ENCODE measurements at regions not wholly inside any gene's neighbourhood (a gene's known extent, or its start where the extent isn't known, plus 50 kb on each side); places are given as distances from the start of the nearest gene placed in this dataset.

GRCh38 chr18:78367996-78368395 lies 611.6 kb upstream of the SALL3 start:
- intact Hi-C loops (cut with DNase I; ENCODE audit: low total_unique reads): no loop called here

GRCh38 chr18:78368726-78369125 lies 610.9 kb upstream of the SALL3 start:
- 82% methylated on average over 10 of the region's 10 CpGs; no CpG with 5 or more reads in 1 of the 2 donors for WGBS, 2 donors (ENCODE audit: low coverage in 1 of 2)
- TF ChIP-seq, protein P1, sequence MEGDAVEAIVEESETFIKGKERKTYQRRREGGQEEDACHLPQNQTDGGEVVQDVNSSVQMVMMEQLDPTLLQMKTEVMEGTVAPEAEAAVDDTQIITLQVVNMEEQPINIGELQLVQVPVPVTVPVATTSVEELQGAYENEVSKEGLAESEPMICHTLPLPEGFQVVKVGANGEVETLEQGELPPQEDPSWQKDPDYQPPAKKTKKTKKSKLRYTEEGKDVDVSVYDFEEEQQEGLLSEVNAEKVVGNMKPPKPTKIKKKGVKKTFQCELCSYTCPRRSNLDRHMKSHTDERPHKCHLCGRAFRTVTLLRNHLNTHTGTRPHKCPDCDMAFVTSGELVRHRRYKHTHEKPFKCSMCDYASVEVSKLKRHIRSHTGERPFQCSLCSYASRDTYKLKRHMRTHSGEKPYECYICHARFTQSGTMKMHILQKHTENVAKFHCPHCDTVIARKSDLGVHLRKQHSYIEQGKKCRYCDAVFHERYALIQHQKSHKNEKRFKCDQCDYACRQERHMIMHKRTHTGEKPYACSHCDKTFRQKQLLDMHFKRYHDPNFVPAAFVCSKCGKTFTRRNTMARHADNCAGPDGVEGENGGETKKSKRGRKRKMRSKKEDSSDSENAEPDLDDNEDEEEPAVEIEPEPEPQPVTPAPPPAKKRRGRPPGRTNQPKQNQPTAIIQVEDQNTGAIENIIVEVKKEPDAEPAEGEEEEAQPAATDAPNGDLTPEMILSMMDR (IDR thresholded peaks at IDR 0.05): no peak
- TF ChIP-seq POLR2AphosphoS5 (IDR thresholded peaks at IDR 0.05): no peak
- no peak for TF ChIP-seq POLR2A (IDR thresholded peaks at IDR 0.05)
- TF ChIP-seq EP300 (IDR thresholded peaks at IDR 0.05; ENCODE audit: low read depth): no peak
- H3K4me1 ChIP-seq: no peaks in the 10 kb centered on the region
- no peaks in the 10 kb centered on the region for H3K27me3 ChIP-seq
- in situ Hi-C loops (cut with MboI; ENCODE audit: low pct_ligation_motif_present in 1 of 4, low pct_unique_long_range_greater_than_20kb in 1 of 4, low sequenced_read_pairs in 3 of 4) (no loop called here), intact Hi-C loops (cut with DNase I; ENCODE audit: low total_unique reads) (no loop called here)
- H3K27ac ChIP-seq: no peak overlapping the region
- H3K9me3 ChIP-seq: no peaks in the 10 kb centered on the region
- DNase-seq: no peak
- H3K4me3 ChIP-seq: no peak overlapping the region
- H3K36me3 ChIP-seq: no peaks in the 10 kb centered on the region

More at GRCh38 chr18:78367996-78368395, 611.6 kb upstream of the SALL3 start:
- TF ChIP-seq POLR2A (IDR thresholded peaks at IDR 0.05): no peak
- no peak for TF ChIP-seq EP300 (IDR thresholded peaks at IDR 0.05; ENCODE audit: low read depth)
- no peak for TF ChIP-seq POLR2AphosphoS5 (IDR thresholded peaks at IDR 0.05)
- TF ChIP-seq, protein P1 (IDR thresholded peaks at IDR 0.05): no peak
- no peak for DNase-seq
- no peaks in the 10 kb centered on the region for H3K36me3 ChIP-seq
- no peak overlapping the region for H3K4me3 ChIP-seq
- in situ Hi-C loops (cut with MboI; ENCODE audit: low pct_ligation_motif_present in 1 of 4, low pct_unique_long_range_greater_than_20kb in 1 of 4, low sequenced_read_pairs in 3 of 4): no loop called here
- WGBS, 2 donors (ENCODE audit: low coverage in 1 of 2): 67 to 83% methylated on average over 1 to 7 of the region's 7 CpGs
- H3K27ac ChIP-seq: no peak overlapping the region
- no peaks in the 10 kb centered on the region for H3K9me3 ChIP-seq
- H3K27me3 ChIP-seq: no peaks in the 10 kb centered on the region
- no peaks in the 10 kb centered on the region for H3K4me1 ChIP-seq

DNA sequence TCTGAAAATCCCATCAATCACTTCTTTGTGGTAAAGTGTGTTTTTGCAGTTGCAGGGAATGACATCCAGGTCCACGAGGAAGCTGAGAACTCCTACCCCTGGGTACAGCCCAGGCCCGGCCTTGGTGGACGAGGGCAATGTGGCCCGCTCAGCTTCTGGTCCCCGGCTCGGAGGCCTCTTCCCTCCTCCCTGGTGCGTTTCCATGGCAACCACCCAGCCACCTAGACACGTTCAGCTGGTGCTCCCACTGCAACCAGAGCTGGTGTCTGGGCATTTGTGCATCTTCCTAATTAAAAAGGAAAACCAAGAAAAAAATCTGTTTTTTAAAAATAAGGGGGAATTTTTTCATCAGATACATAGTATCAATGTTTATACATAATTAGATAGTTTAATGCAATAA lies 603.6 kb upstream of the SALL3 start:
- WGBS, 2 donors (ENCODE audit: low coverage in 1 of 2): 79 to 81% methylated on average over 8 of the region's 8 CpGs

GRCh38 chr18:78378403-78378802 lies 601.2 kb upstream of the SALL3 start:
- Histone ChIP-seq H3K4me1 (no peaks in the 10 kb centered on the region), H3K4me3 (no peak overlapping the region), H3K27ac (no peak overlapping the region), H3K36me3 (no peaks in the 10 kb centered on the region), H3K27me3 (no peaks in the 10 kb centered on the region), H3K9me3 (no peaks in the 10 kb centered on the region)
- in situ Hi-C loops (cut with MboI; ENCODE audit: low pct_ligation_motif_present in 1 of 4, low pct_unique_long_range_greater_than_20kb in 1 of 4, low sequenced_read_pairs in 3 of 4) (no loop called here), intact Hi-C loops (cut with DNase I; ENCODE audit: low total_unique reads) (no loop called here)
- DNase-seq: no peak
- TF ChIP-seq POLR2AphosphoS5 (IDR thresholded peaks at IDR 0.05): no peak
- TF ChIP-seq, protein P1 (IDR thresholded peaks at IDR 0.05): no peak
- no peak for TF ChIP-seq POLR2A (IDR thresholded peaks at IDR 0.05)
- TF ChIP-seq EP300 (IDR thresholded peaks at IDR 0.05; ENCODE audit: low read depth): no peak
- WGBS, 2 donors (ENCODE audit: low coverage in 1 of 2): 83 to 88% methylated on average over 7 of the region's 7 CpGs

More for the DNA sequence above, 603.6 kb upstream of the SALL3 start:
- TF ChIP-seq, protein P1 (IDR thresholded peaks at IDR 0.05): no peak
- TF ChIP-seq EP300 (IDR thresholded peaks at IDR 0.05; ENCODE audit: low read depth): no peak
- no peak for TF ChIP-seq POLR2A (IDR thresholded peaks at IDR 0.05)
- no peak for TF ChIP-seq POLR2AphosphoS5 (IDR thresholded peaks at IDR 0.05)
- H3K27ac ChIP-seq: no peak overlapping the region
- no peak overlapping the region for H3K4me3 ChIP-seq
- no peaks in the 10 kb centered on the region for H3K27me3 ChIP-seq
- DNase-seq: no peak
- H3K4me1 ChIP-seq: no peaks in the 10 kb centered on the region
- H3K9me3 ChIP-seq: no peaks in the 10 kb centered on the region
- intact Hi-C loops (cut with DNase I; ENCODE audit: low total_unique reads) (no loop called here), in situ Hi-C loops (cut with MboI; ENCODE audit: low pct_ligation_motif_present in 1 of 4, low pct_unique_long_range_greater_than_20kb in 1 of 4, low sequenced_read_pairs in 3 of 4) (no loop called here)
- H3K36me3 ChIP-seq: no peaks in the 10 kb centered on the region
